ENCODE measurements at regions not wholly inside any gene's neighbourhood (a gene's known extent, or its start where the extent isn't known, plus 50 kb on each side); places are given as distances from the start of the nearest gene placed in this dataset.

GRCh38 chr4:107452717-107453630 lies 267.1 kb downstream of the PAPSS1 start:
- TF ChIP-seq POLR2A (conservative IDR thresholded peaks at IDR 0.05) (no peak), POLR2AphosphoS5 (IDR thresholded peaks at IDR 0.05; ENCODE audit: control insufficient read depth, insufficient read depth, low read depth, low read length) (no peak), ATF3 (IDR thresholded peaks at IDR 0.05) (no peak), ATF3 (CRISPR knock-in tag; conservative IDR thresholded peaks at IDR 0.05) (no peak), CEBPG (CRISPR knock-in tag; IDR thresholded peaks at IDR 0.05) (no peak), CEBPG (tag; conservative IDR thresholded peaks at IDR 0.05 in 1 of 2, IDR thresholded peaks at IDR 0.05 in 1 of 2) (no peak), ZNF583 (CRISPR knock-in tag; IDR thresholded peaks at IDR 0.05) (no peak)

Data from K562 (cell line).